ENCODE measurements at regions not wholly inside any gene's neighbourhood (a gene's known extent, or its start where the extent isn't known, plus 50 kb on each side); places are given as distances from the start of the nearest gene placed in this dataset.
"Not testable (repeated sequence)": the region's sequence is repeated elsewhere in the genome, so short reads cannot be mapped to it uniquely, and the experiment has no call there.

DNA sequence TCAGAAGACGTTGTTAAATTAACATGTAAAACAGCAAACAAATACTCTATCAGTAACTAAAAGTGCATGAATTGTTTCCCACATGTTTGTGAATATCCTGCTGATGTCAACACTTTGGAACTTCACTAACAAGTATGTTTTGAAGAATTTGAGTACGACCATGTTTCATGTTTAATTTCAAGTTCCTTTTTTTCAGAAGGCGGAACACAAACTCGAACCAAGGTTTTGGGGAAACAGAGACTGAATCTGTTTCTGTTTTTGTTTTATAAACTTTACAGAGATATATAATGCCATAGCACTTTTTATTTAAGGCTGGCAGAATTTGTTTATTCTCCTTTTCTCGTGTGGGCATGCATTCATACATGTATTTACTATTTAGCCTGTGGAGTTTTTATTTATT lies 509.3 kb upstream of the CITED2 start:
- DNase-seq (ENCODE audit: low read depth in 2 of 2, low spot score in 1 of 2) = no peak

GRCh38 chr6:139882977-139883728 lies 508.7 kb upstream of the CITED2 start:
- DNase-seq (ENCODE audit: low read depth in 2 of 2, low spot score in 1 of 2) = no peak

- DNase-seq (ENCODE audit: low read depth in 2 of 2, low spot score in 1 of 2) = no peak
Measured at GRCh38 chr6:139882234-139882633, 507.8 kb upstream of the CITED2 start.

DNA sequence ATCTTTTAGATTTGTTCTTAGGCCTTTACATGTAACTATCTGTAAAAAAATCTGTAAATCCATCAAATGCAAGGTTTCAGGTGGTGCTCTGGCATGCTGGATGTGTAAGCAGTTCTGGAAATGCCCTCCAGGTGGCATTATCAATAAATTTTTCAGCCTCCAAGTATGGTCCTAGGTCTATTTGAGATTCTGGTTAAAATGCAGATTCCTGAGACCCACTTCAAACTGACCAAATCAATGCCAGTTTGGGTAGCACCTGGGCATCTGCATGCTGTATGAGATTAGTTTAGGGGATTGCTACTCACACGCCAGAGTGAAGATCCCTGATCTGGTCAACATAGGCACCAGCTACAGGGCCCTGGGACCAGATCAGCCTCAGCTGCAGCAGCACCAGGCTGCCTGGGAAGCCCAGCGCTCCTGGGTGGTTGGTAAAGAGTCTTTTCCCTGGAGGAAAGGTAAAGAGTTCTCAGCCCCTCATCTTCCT lies 507.3 kb upstream of the CITED2 start:
- DNase-seq (ENCODE audit: low read depth in 2 of 2, low spot score in 1 of 2) = no peak

DNA sequence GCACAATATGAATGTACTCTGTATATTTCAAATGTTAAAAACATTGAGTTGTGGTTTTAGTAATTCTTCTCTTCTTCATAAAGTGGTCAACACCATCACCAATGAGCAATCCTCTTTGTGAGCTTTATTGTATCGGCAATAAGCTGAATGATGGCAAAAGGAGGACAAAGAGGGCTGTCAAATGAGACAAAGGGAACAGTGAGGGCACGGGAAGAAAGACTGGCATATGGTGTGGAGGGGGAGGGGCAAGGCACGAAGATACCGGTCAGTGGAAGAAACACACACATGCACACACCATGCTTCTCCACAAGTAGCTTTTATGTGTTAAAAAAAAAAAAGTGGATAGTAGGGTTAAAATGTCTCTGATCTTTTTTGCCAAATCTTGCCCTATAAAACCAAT lies 506.8 kb upstream of the CITED2 start:
- no peak for DNase-seq (ENCODE audit: low read depth in 2 of 2, low spot score in 1 of 2)

DNA sequence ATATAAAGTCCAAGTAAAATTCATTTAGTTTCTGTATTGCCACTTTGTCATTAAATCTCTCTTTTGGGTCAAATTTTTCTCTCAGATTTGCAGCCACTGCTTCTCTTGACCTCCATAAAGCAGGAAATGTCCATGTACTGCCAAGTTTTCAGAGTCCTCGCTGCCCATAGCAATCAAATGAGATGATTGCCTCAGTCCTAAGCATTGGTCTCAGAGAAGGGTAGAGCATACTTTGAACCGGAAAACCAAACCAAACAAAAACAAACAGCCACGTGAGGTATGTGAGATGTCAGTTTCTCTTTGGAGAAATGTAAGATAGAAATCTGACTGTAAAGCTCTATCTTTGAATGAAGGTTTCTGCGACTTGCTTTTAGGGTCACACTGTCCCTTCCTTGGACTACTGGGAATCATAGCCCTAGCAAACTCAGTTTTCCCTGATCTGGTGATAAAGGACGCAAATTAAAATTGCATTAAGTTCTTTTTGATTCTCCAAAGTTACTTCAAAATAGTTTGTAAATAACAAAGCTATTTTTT lies 505.4 kb upstream of the CITED2 start:
- DNase-seq (ENCODE audit: low read depth in 2 of 2, low spot score in 1 of 2) = no peak

DNA sequence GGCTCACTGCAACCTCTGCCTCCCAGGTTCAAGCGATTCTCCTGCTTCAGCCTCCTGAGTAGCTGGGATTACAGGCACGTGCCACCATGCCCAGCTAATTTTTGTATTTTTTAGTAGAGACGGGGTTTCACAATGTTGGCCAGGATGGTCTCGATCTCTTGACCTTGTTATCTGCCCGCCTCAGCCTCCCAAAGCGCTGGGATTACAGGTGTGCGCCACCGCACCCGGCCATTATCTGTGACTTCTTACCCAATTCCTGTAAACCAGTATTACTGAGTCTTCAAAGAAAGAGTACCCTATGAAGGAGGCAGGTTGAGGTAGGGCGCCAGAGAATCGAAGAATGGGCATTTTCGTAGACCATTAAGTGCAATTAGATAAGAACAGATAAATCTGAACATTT lies 504.8 kb upstream of the CITED2 start:
- not testable (repeated sequence) for DNase-seq (ENCODE audit: low read depth in 2 of 2, low spot score in 1 of 2)

GRCh38 chr6:139877828-139878405 lies 503.5 kb upstream of the CITED2 start:
- DNase-seq (ENCODE audit: low read depth in 2 of 2, low spot score in 1 of 2) = no peak

DNA sequence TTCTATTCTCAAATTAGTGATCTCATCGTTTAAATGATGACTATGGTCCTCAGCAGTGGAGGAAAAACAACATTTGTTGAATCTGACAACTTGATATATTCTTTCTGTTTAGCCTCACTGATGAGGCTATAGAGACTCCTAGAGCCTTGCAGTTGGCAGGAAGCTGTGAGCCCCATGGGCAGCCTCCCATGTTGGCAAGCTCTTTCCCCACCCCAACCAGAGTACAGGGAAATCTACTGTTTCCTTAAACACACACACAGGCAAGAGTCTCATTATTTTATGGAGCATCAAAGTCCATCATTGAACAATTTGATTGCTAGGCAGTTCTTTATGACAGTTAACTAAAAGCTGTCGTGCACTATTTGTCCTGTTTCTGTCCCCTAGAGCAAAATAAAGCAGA lies 498.2 kb upstream of the CITED2 start:
- no peak for DNase-seq (ENCODE audit: low read depth in 2 of 2, low spot score in 1 of 2)

DNA sequence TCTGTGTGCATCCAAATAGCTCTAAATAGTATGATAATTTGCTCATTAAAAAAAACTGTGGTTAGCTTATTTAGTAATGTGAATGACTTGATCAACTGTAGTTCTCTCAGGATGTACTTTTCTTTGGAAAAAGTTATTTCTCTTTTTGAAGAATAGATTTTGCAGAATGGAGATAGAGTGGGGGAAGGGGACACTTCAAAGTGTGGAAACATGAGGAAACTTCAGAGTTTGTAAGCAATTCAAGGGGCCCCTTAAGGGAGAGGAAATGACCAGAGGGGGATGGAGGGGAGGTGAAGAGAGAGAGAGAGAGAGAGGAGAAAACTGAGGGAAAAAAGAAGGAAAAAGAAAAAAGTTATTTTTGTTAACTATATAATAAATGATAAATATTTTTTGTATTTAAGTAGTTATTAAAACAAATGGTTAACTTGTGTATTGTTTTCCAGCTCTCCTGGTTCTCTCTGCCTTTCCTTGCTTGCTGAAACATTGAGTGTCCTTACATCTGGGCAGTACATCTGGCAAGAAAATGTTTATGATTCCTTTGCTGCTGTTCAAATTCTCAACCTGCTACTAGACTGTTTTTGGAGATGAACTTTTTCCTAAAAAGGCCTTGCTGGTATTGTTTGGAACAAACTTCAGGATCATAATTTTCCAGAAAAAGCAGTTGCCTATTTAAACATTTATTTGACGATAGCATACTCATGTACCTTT lies 497.5 kb upstream of the CITED2 start:
- DNase-seq (ENCODE audit: low read depth in 2 of 2, low spot score in 1 of 2) = no peak

- no peak for DNase-seq (ENCODE audit: low read depth in 2 of 2, low spot score in 1 of 2)
Measured at GRCh38 chr6:139871165-139871710, 496.8 kb upstream of the CITED2 start.

GRCh38 chr6:139868576-139868975 lies 494.1 kb upstream of the CITED2 start:
- DNase-seq (ENCODE audit: low read depth in 2 of 2, low spot score in 1 of 2) = no peak

DNA sequence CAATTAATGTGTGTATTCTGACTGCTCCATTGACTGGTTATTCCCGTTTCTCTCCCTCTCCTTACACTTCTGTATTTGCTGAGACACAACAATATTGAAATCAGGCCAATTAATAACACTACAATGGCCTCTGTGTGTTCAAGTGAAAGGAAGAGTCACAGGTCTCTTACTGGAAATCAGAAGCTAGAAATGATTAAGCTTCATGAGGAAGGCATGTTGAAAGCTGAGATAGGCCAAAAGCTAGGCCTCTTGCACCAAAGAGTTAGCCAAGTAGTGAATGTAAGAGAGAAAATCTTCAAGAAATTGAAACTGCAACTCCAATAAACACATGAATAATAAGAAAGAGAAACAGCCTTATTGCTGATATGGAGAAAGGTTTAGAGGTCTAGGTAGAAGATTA lies 489.5 kb upstream of the CITED2 start:
- no peak for DNase-seq (ENCODE audit: low read depth in 2 of 2, low spot score in 1 of 2)

DNA sequence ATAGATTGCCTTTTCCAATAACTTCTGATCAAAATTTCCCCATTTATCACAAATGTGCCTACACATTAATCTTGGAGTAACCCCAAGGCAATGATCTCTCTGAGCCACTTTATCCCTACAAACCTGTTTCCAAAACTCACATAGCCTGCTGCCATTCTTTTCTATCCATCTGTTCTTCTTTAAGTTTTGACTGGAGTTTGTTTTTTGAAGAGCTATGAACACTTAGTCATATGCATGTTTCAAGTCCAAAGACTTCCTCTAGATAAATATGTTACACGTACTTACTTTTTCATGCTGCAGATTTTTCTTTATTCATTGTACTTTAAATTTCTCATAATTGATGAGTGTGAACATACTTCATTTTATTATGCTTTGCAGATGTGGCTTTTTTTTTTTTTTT lies 488.9 kb upstream of the CITED2 start:
- DNase-seq (ENCODE audit: low read depth in 2 of 2, low spot score in 1 of 2) = no peak

DNA sequence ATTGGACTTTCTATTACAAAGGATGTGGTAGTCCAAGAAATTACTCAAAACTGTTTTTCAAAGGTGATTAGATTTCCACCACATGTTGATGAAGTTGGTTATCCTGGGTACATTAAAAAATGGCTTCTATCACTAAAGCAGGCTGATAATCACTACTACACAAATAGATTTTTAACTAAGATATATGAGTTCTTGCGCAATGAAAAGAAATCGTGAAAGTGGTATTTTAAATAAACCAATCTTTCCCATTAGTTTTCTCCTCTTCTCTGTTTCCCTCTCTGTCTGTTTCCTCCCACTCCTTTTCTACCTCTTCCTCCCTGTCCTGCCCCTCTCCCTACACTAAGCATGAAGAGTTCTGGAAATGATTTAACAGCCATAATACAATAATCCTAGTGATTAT lies 487.9 kb upstream of the CITED2 start:
- no peak for DNase-seq (ENCODE audit: low read depth in 2 of 2, low spot score in 1 of 2)

- DNase-seq (ENCODE audit: low read depth in 2 of 2, low spot score in 1 of 2) = no peak
Measured at GRCh38 chr6:139860203-139860602, 485.8 kb upstream of the CITED2 start.

DNA sequence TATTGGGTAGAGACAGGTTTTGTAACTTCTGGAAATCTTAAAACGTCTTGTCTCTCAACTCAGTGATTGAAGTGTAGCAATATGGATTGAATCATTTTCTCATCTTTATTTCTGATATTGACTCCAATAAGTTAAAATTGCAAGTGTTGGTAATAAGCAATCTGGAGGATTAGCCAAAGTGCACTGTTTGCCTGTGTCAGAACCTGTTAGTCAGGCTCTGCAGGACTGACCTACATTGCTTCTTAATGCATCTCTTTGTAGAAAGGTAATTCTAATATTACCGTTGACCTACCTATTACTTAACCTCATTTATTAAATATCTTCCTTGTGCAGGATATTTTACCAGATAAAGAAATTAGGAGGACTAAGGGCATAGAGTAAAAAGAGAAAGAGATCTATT lies 484.0 kb upstream of the CITED2 start:
- no peak for DNase-seq (ENCODE audit: low read depth in 2 of 2, low spot score in 1 of 2)

GRCh38 chr6:139857143-139857542 lies 482.7 kb upstream of the CITED2 start:
- DNase-seq (ENCODE audit: low read depth in 2 of 2, low spot score in 1 of 2) = no peak

DNA sequence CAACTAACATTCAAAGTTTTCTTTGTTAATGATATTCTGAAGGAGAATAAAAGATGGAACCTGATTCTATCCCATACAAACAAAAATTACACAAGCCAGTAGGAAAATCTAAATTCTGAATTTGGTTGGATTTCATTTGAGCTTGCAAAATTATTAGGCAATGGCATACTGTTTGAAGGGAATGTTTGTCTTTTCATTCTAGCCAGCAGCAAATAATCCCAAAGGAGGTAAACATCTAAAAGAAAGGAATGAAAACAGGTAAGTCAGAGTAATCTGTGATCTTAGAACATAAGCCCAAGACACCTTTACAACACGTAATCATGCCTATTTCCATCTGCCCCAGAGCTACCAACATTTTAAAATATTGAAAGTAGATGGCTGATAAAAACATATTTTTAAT lies 482.1 kb upstream of the CITED2 start:
- DNase-seq (ENCODE audit: low read depth in 2 of 2, low spot score in 1 of 2) = no peak

GRCh38 chr6:139855671-139856311 lies 481.3 kb upstream of the CITED2 start:
- DNase-seq (ENCODE audit: low read depth in 2 of 2, low spot score in 1 of 2) = no peak

DNA sequence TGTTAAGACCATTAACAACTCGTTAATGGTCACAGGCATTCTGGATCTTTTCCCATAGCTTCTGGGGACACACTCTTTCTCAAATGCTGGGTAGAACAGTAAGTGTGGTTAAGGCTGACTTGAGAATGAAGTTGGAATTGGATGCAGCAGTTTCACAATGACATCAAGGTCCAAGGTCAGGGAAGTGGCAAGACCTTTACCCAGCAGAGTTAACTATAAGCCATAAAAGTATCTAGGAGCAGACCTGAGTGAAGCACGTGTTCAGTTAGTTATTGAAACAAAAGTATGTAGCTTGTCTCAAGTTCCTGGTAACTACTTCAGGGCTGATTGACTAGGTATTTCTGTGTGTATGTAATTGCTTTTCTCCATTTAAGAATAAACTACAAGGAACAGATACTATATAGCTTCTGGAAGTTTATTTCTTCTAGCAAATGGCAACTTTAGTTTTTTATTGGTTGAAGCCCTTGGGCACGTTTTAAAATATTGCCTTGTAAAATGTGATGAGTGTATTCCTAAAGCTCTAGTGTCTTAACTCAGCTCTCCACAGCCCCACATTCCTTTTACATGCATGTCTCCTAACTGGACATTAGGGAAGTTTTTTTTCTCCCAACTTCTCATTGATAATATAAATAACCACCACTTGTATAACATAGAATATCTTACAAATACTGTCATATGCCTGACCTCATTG lies 479.0 kb upstream of the CITED2 start:
- DNase-seq (ENCODE audit: low read depth in 2 of 2, low spot score in 1 of 2) = no peak

Data from stimulated activated CD8-positive, alpha-beta memory T cell treated with anti-CD3 and anti-CD28 coated beads, Interleukin-4, amount 100 ng/mL, for 4 hours (primary cell).